Thoracic aorta (tissue), 2 donors: ENCODE measurements at regions not wholly inside any gene's neighbourhood (a gene's known extent, or its start where the extent isn't known, plus 50 kb on each side); places are given as distances from the start of the nearest gene placed in this dataset.

Experiments used
- ATAC-seq: fragments of 150-250 bp; one replicate; pipeline ENCODE4 v1.8.0; 2017; ENCODE audit warnings: low read depth; ENCODE audit not compliant: insufficient number of reproducible peaks, low FRiP score
- DNase-seq: peaks from one replicate; pipeline ENCODE4 v3.0.0-alpha.2; 2020; ENCODE audit warnings: low spot score
- H3K27ac ChIP-seq, 2 donors: fragments of 200-600 bp; sonication (generic); 1 replicate in 1 of 2; 2 replicates in 1 of 2; pipeline ENCODE4 v1.5.1; 2016; ENCODE audit warnings: mild to moderate bottlenecking in 2 of 2, moderate library complexity in 2 of 2
- H3K27me3 ChIP-seq: fragments of 200-600 bp; sonication (generic); replicated peaks from 2 replicates; pipeline ENCODE4 v1.6.0; 2016; ENCODE audit warnings: mild to moderate bottlenecking; ENCODE audit not compliant: insufficient read depth
- H3K36me3 ChIP-seq: fragments of 200-600 bp; sonication (generic); one replicate; pipeline ENCODE4 v1.5.1; 2016
- H3K4me1 ChIP-seq, 2 donors: fragments of 200-600 bp; sonication (generic); 1 replicate in 1 of 2; 2 replicates in 1 of 2; pipeline versions ENCODE4 v1.5.1 to v1.6.0; 2016; ENCODE audit warnings: low read depth in 2 of 2, mild to moderate bottlenecking in 1 of 2; ENCODE audit not compliant: control insufficient read depth in 1 of 2
- H3K4me3 ChIP-seq: fragments of 200-600 bp; sonication (generic); 2 replicates; pipeline ENCODE4 v1.5.1; 2016; ENCODE audit warnings: mild to moderate bottlenecking
- H3K9me3 ChIP-seq: fragments of 200-600 bp; sonication (generic); 2 replicates; pipeline ENCODE4 v1.5.1; 2016
- CTCF ChIP-seq: fragments of 200-600 bp; sonication (generic); IDR thresholded peaks from one replicate; pipeline ENCODE4 v1.5.1; 2019; ENCODE audit warnings: antibody characterized with exemption

GRCh38 chr1:214928574-214928973 lies 154.0 kb upstream of the KCNK2 start:
- Histone ChIP-seq H3K4me3 (no peak overlapping the region), H3K27me3 (no peaks in the 10 kb centered on the region), H3K9me3 (no peaks in the 10 kb centered on the region), H3K4me1 (no peaks in the 10 kb centered on the region), H3K36me3 (no peaks in the 10 kb centered on the region), H3K27ac (no peak overlapping the region)
- DNase-seq (no peak), ATAC-seq (no peak)
- no peak for TF ChIP-seq CTCF

GRCh38 chr1:214933375-214933774 lies 149.2 kb upstream of the KCNK2 start:
- TF ChIP-seq CTCF = no peak
- H3K4me3 ChIP-seq = no peak overlapping the region
- DNase-seq = no peak
- H3K27me3 ChIP-seq = no peaks in the 10 kb centered on the region
- no peaks in the 10 kb centered on the region for H3K9me3 ChIP-seq
- no peak for ATAC-seq
- H3K27ac ChIP-seq = no peak overlapping the region
- H3K36me3 ChIP-seq = no peaks in the 10 kb centered on the region
- no peaks in the 10 kb centered on the region for H3K4me1 ChIP-seq

- H3K4me3 ChIP-seq = no peak overlapping the region
- ATAC-seq (no peak), DNase-seq (no peak)
- no peaks in the 10 kb centered on the region for H3K9me3 ChIP-seq
- no peak overlapping the region for H3K27ac ChIP-seq
- no peaks in the 10 kb centered on the region for H3K27me3 ChIP-seq
- no peaks in the 10 kb centered on the region for H3K4me1 ChIP-seq
- H3K36me3 ChIP-seq = no peaks in the 10 kb centered on the region
- no peak for TF ChIP-seq CTCF
Observed at GRCh38 chr1:214934045-214934444, 148.5 kb upstream of the KCNK2 start.

- no peak overlapping the region for H3K4me3 ChIP-seq
- H3K9me3 ChIP-seq = no peaks in the 10 kb centered on the region
- H3K36me3 ChIP-seq = no peaks in the 10 kb centered on the region
- no peaks in the 10 kb centered on the region for H3K4me1 ChIP-seq
- DNase-seq (no peak), ATAC-seq (no peak)
- H3K27me3 ChIP-seq = no peaks in the 10 kb centered on the region
- TF ChIP-seq CTCF = no peak
- no peak overlapping the region for H3K27ac ChIP-seq
Observed at GRCh38 chr1:214935258-214935657, 147.3 kb upstream of the KCNK2 start.

- H3K27me3 ChIP-seq = no peaks in the 10 kb centered on the region
- DNase-seq (no peak), ATAC-seq (no peak)
- H3K4me3 ChIP-seq = no peak overlapping the region
- no peak overlapping the region for H3K27ac ChIP-seq
- H3K36me3 ChIP-seq = no peaks in the 10 kb centered on the region
- no peaks in the 10 kb centered on the region for H3K4me1 ChIP-seq
- no peaks in the 10 kb centered on the region for H3K9me3 ChIP-seq
- no peak for TF ChIP-seq CTCF
Observed at GRCh38 chr1:214939180-214939579, 143.4 kb upstream of the KCNK2 start.
